ENCODE measurements at regions not wholly inside any gene's neighbourhood (a gene's known extent, or its start where the extent isn't known, plus 50 kb on each side); places are given as distances from the start of the nearest gene placed in this dataset.

- TF ChIP-seq EZH2phosphoT487 (IDR thresholded peaks at IDR 0.05) (no peak), CTCF (IDR thresholded peaks at IDR 0.05) (no peak)
Observed at GRCh38 chr12:25800101-25800500, 158.4 kb upstream of the RASSF8 start.

All from neural progenitor cell (in vitro differentiated cells).